ENCODE measurements at regions not wholly inside any gene's neighbourhood (a gene's known extent, or its start where the extent isn't known, plus 50 kb on each side); places are given as distances from the start of the nearest gene placed in this dataset.

GRCh38 chr10:33092596-33092995 lies 134.6 kb upstream of the ITGB1 start:
- TF ChIP-seq REST (IDR thresholded peaks at IDR 0.05; ENCODE audit: insufficient read depth in 1 of 2, low read depth in 2 of 2, low read length in 2 of 2) (no peak), POLR2AphosphoS5 (IDR thresholded peaks at IDR 0.05; ENCODE audit: low read depth, low read length) (no peak), SIN3A (IDR thresholded peaks at IDR 0.05; ENCODE audit: borderline replicate concordance, insufficient read depth, low read length) (no peak), TAF1 (IDR thresholded peaks at IDR 0.05; ENCODE audit: borderline replicate concordance, insufficient read depth, low read length) (no peak)
